Ishikawa (cell line): ENCODE measurements at regions not wholly inside any gene's neighbourhood (a gene's known extent, or its start where the extent isn't known, plus 50 kb on each side); places are given as distances from the start of the nearest gene placed in this dataset.
A peak's percentile ranks its signal among the peaks of the same experiment; 100 is the strongest.

Experiments
- CEBPB ChIP-seq: IDR thresholded peaks from 2 replicates; pipeline ENCODE4 v1.6.1; 2012
- CREB1 ChIP-seq: IDR thresholded peaks from 2 replicates; pipeline ENCODE4 v1.6.1; 2012; ENCODE audit warnings: low read depth
- EGR1 ChIP-seq: IDR thresholded peaks from 2 replicates; pipeline ENCODE4 v1.6.1; 2012
- EP300 ChIP-seq: IDR thresholded peaks from 2 replicates; pipeline ENCODE4 v1.6.1; 2012; ENCODE audit warnings: borderline replicate concordance
- FOXM1 ChIP-seq: IDR thresholded peaks from 2 replicates; pipeline ENCODE4 v1.6.1; 2012; ENCODE audit warnings: low read depth, borderline replicate concordance
- MAX ChIP-seq: IDR thresholded peaks from 2 replicates; pipeline ENCODE4 v1.6.1; 2012
- NFIC ChIP-seq: IDR thresholded peaks from 2 replicates; pipeline ENCODE4 v1.6.1; 2012
- RAD21 ChIP-seq: IDR thresholded peaks from 2 replicates; pipeline ENCODE4 v1.6.1; 2012; ENCODE audit warnings: low read depth
- REST ChIP-seq: IDR thresholded peaks from 2 replicates; pipeline ENCODE4 v1.6.1; 2012; ENCODE audit warnings: low read depth, mild to moderate bottlenecking
- TAF1 ChIP-seq: IDR thresholded peaks from 2 replicates; pipeline ENCODE4 v1.6.1; 2012; ENCODE audit warnings: low read depth, mild to moderate bottlenecking
- TCF12 ChIP-seq: IDR thresholded peaks from 2 replicates; pipeline ENCODE4 v1.6.1; 2012; ENCODE audit warnings: low read depth
- TEAD4 ChIP-seq: IDR thresholded peaks from 2 replicates; pipeline ENCODE4 v1.6.1; 2012
- USF1 ChIP-seq: IDR thresholded peaks from 2 replicates; pipeline ENCODE4 v1.6.1; 2012
- YY1 ChIP-seq: IDR thresholded peaks from 2 replicates; pipeline ENCODE4 v1.6.1; 2012; ENCODE audit warnings: low read depth
- ZBTB7A ChIP-seq: IDR thresholded peaks from 2 replicates; pipeline ENCODE4 v1.6.1; 2012; ENCODE audit warnings: low read depth

GRCh38 chr12:5272018-5272785 is 159.7 kb upstream of the NTF3 start:
- TF ChIP-seq CEBPB (no peak), RAD21 (no peak), TCF12 (no peak), YY1 (no peak), MAX (no peak), EGR1 (no peak), CREB1 (no peak), ZBTB7A (no peak)

- no peak for TF ChIP-seq EP300
- TF ChIP-seq CREB1, result no peak
- TF ChIP-seq CEBPB, result no peak
- no peak for TF ChIP-seq NFIC
- TF ChIP-seq REST, result no peak
- TF ChIP-seq TAF1, result no peak
- no peak for TF ChIP-seq USF1
- TF ChIP-seq FOXM1, result no peak
- TF ChIP-seq TEAD4, result no peak
- TF ChIP-seq EGR1, result no peak
- TF ChIP-seq RAD21, result no peak
- no peak for TF ChIP-seq YY1
These were observed 158.2 kb upstream of the NTF3 start for GRCh38 chr12:5273709-5274108.

GRCh38 chr12:5276327-5276880 is 155.5 kb upstream of the NTF3 start:
- no peak for TF ChIP-seq TEAD4
- no peak for TF ChIP-seq TCF12
- TF ChIP-seq CEBPB, result no peak
- no peak for TF ChIP-seq EP300
- no peak for TF ChIP-seq ZBTB7A
- TF ChIP-seq FOXM1, result no peak
- TF ChIP-seq CREB1, result no peak
- TF ChIP-seq NFIC, result no peak

GRCh38 chr12:5280086-5280485 is 151.8 kb upstream of the NTF3 start:
- no peak for TF ChIP-seq CEBPB
- TF ChIP-seq ZBTB7A, result no peak
- TF ChIP-seq EP300, result no peak
- no peak for TF ChIP-seq NFIC
- no peak for TF ChIP-seq MAX
- no peak for TF ChIP-seq TAF1
- no peak for TF ChIP-seq EGR1
- no peak for TF ChIP-seq TCF12
- TF ChIP-seq YY1, result no peak
- TF ChIP-seq FOXM1, result no peak
- no peak for TF ChIP-seq TEAD4
- no peak for TF ChIP-seq CREB1
- no peak for TF ChIP-seq RAD21
- TF ChIP-seq REST, result no peak
- no peak for TF ChIP-seq USF1

- TF ChIP-seq EGR1 (0 out of 2 replicates have a peak, but pooled peaks have one; percentile 38), EP300 (no peak)
These were observed 139.3 kb upstream of the NTF3 start for GRCh38 chr12:5292651-5293050.

GRCh38 chr12:5293773-5294172 is 138.1 kb upstream of the NTF3 start:
- TF ChIP-seq RAD21, result no peak
- no peak for TF ChIP-seq ZBTB7A
- TF ChIP-seq MAX, result no peak
- no peak for TF ChIP-seq USF1
